HG03060 (cell line): ENCODE measurements at regions not wholly inside any gene's neighbourhood (a gene's known extent, or its start where the extent isn't known, plus 50 kb on each side); places are given as distances from the start of the nearest gene placed in this dataset.
"Not testable (repeated sequence)": the region's sequence is repeated elsewhere in the genome, so short reads cannot be mapped to it uniquely, and the experiment has no call there.

Experiments used
- ATAC-seq: cut with Tn5 transposase; IDR thresholded peaks from one replicate; pipeline ENCODE4 v1.9.1; 2021; ENCODE audit warnings: low read depth, moderate number of reproducible peaks; ENCODE audit not compliant: unreplicated experiment

GRCh38 chrX:140343226-140343868 is 161.5 kb downstream of the SOX3 start:
- ATAC-seq: no peak

- ATAC-seq: no peak
Measured at GRCh38 chrX:140342410-140342809, 162.5 kb downstream of the SOX3 start.

- ATAC-seq: no peak
Measured at GRCh38 chrX:140337263-140337662, 167.6 kb downstream of the SOX3 start.

- ATAC-seq: no peak
Measured at GRCh38 chrX:140318296-140318695, 186.6 kb downstream of the SOX3 start.

- no peak for ATAC-seq
Measured at GRCh38 chrX:140317462-140317861, 187.4 kb downstream of the SOX3 start.

GRCh38 chrX:140298960-140299825 is 205.7 kb downstream of the SOX3 start:
- ATAC-seq: no peak

- no peak for ATAC-seq
Measured at GRCh38 chrX:140297273-140297672, 207.6 kb downstream of the SOX3 start.

GRCh38 chrX:140292961-140293360 is 211.9 kb downstream of the SOX3 start:
- no peak for ATAC-seq

GRCh38 chrX:140292188-140292587 is 212.7 kb downstream of the SOX3 start:
- no peak for ATAC-seq

- no peak for ATAC-seq
Measured at GRCh38 chrX:140274811-140275525, 229.9 kb downstream of the SOX3 start.

- no peak for ATAC-seq
Measured at GRCh38 chrX:140273921-140274320, 230.9 kb downstream of the SOX3 start.

- no peak for ATAC-seq
Measured at GRCh38 chrX:140250391-140250790, 254.5 kb downstream of the SOX3 start.

GRCh38 chrX:140249088-140249487 is 255.8 kb downstream of the SOX3 start:
- ATAC-seq: no peak

GRCh38 chrX:140229191-140229590 is 263.9 kb upstream of the CXorf66 start:
- ATAC-seq: no peak

- ATAC-seq: not testable (repeated sequence)
Measured at GRCh38 chrX:140226037-140226436, 260.7 kb upstream of the CXorf66 start.

GRCh38 chrX:140215894-140216293 is 250.6 kb upstream of the CXorf66 start:
- not testable (repeated sequence) for ATAC-seq

GRCh38 chrX:140214518-140214917 is 249.2 kb upstream of the CXorf66 start:
- not testable (repeated sequence) for ATAC-seq

- no peak for ATAC-seq
Measured at GRCh38 chrX:140206657-140207056, 241.3 kb upstream of the CXorf66 start.

GRCh38 chrX:140190441-140191108 is 225.3 kb upstream of the CXorf66 start:
- ATAC-seq: no peak

- no peak for ATAC-seq
Measured at GRCh38 chrX:140180585-140180984, 215.3 kb upstream of the CXorf66 start.

GRCh38 chrX:140177821-140178220 is 212.5 kb upstream of the CXorf66 start:
- ATAC-seq: no peak
